ENCODE measurements at regions not wholly inside any gene's neighbourhood (a gene's known extent, or its start where the extent isn't known, plus 50 kb on each side); places are given as distances from the start of the nearest gene placed in this dataset.

DNA sequence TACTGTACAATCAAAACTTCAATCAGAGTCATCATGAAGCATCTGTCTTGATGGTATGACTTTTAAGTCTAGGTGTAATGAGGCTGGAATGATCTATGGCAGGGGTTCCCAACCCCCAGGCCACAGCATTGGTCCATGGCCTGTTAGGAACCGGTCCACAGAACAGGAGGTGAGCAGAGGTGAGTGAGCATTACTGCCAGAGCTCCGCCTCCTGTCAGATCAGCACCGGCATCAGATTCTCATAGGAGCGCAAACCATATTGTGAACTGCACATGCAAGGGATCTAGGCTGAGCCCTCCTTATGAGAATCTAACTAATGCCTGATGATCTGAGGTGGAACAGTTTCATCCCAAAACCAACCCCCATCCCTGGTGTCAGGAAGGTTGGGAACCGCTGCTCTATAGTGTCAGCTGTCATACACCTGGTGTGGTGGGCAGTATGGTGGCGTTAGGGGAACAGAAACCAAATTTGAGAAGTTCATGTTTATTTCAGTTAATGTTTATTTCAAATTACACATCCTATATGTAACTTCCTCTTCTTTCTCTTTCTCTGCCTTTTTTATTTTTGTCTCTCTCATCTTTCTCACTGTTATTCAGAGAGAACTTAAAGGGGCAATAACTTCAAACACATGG, 432.6 kb downstream of the TNS3 start:
- TF ChIP-seq, protein P1, sequence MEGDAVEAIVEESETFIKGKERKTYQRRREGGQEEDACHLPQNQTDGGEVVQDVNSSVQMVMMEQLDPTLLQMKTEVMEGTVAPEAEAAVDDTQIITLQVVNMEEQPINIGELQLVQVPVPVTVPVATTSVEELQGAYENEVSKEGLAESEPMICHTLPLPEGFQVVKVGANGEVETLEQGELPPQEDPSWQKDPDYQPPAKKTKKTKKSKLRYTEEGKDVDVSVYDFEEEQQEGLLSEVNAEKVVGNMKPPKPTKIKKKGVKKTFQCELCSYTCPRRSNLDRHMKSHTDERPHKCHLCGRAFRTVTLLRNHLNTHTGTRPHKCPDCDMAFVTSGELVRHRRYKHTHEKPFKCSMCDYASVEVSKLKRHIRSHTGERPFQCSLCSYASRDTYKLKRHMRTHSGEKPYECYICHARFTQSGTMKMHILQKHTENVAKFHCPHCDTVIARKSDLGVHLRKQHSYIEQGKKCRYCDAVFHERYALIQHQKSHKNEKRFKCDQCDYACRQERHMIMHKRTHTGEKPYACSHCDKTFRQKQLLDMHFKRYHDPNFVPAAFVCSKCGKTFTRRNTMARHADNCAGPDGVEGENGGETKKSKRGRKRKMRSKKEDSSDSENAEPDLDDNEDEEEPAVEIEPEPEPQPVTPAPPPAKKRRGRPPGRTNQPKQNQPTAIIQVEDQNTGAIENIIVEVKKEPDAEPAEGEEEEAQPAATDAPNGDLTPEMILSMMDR (IDR thresholded peaks at IDR 0.05) = no peak
- no peak for TF ChIP-seq POLR2A (IDR thresholded peaks at IDR 0.05)

Data from adrenal gland (tissue), 5 donors.